ENCODE measurements at regions not wholly inside any gene's neighbourhood (a gene's known extent, or its start where the extent isn't known, plus 50 kb on each side); places are given as distances from the start of the nearest gene placed in this dataset.

DNA sequence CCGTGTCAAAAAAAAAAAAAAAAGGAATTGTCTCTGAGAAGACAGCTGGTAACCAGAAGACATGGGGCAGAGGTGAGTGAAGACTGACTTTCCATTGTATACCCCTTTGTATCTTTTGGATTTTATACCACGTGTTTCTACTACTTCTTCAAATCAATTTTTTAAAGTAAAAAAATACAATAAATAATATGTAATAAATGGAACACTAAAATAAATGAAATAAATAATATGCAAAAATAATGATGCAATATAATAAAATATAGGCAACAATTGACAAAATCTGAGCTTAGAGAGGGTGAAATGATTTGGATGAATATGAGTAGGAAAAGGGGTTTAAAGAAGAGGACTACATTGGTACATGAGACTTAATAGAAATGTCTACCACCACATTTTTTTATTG is 155.8 kb downstream of the IL15 start:
- Histone ChIP-seq H3K4me1 (ENCODE audit: control insufficient read depth in 1 of 2, insufficient read depth in 2 of 2, low read length in 2 of 2) (no peaks in the 10 kb centered on the region), H3K79me2 (ENCODE audit: insufficient read depth, low read length) (no peaks in the 10 kb centered on the region), H3K9me2 (ENCODE audit: insufficient read depth) (no peaks in the 10 kb centered on the region), H3K9me3 (ENCODE audit: control insufficient read depth in 1 of 2, insufficient read depth in 1 of 2, low read depth in 1 of 2, low read length in 2 of 2) (no peaks in the 10 kb centered on the region), H3K4me2 (ENCODE audit: low read length) (no peak overlapping the region), H3K4me3 (replicated peaks in 1 of 2; ENCODE audit: low read depth in 1 of 2, low read length in 2 of 2) (no peak overlapping the region), H2AFZ (ENCODE audit: low read depth, low read length, poor library complexity, severe bottlenecking) (no peak overlapping the region), H3K27ac (ENCODE audit: low read depth, low read length) (no peak overlapping the region), H3K36me3 (ENCODE audit: control insufficient read depth in 1 of 2, insufficient read depth in 2 of 2, low read length in 2 of 2) (no peaks in the 10 kb centered on the region), H4K20me1 (ENCODE audit: insufficient read depth) (no peaks in the 10 kb centered on the region), H3K9ac (ENCODE audit: low read length) (no peak overlapping the region), H3K27me3 (ENCODE audit: insufficient read depth, low read length) (no peaks in the 10 kb centered on the region)
- RAD21 ChIA-PET (ENCODE audit: low non-redundant PET in 1 of 2, low total read pairs in 2 of 2, uncharacterized antibody in 2 of 2, unreplicated experiment in 2 of 2): no interaction called here
- TF ChIP-seq CBX3 (IDR thresholded peaks at IDR 0.05; ENCODE audit: low read depth) (no peak), POLR2AphosphoS5 (IDR thresholded peaks at IDR 0.05; ENCODE audit: low read depth, low read length) (no peak), TCF7L2 (IDR thresholded peaks at IDR 0.05; ENCODE audit: borderline replicate concordance, extremely low read depth, insufficient read depth, insufficient read length) (no peak), ELF1 (IDR thresholded peaks at IDR 0.05; ENCODE audit: borderline replicate concordance, low read depth) (no peak)
- TF ChIP-seq, protein P1, sequence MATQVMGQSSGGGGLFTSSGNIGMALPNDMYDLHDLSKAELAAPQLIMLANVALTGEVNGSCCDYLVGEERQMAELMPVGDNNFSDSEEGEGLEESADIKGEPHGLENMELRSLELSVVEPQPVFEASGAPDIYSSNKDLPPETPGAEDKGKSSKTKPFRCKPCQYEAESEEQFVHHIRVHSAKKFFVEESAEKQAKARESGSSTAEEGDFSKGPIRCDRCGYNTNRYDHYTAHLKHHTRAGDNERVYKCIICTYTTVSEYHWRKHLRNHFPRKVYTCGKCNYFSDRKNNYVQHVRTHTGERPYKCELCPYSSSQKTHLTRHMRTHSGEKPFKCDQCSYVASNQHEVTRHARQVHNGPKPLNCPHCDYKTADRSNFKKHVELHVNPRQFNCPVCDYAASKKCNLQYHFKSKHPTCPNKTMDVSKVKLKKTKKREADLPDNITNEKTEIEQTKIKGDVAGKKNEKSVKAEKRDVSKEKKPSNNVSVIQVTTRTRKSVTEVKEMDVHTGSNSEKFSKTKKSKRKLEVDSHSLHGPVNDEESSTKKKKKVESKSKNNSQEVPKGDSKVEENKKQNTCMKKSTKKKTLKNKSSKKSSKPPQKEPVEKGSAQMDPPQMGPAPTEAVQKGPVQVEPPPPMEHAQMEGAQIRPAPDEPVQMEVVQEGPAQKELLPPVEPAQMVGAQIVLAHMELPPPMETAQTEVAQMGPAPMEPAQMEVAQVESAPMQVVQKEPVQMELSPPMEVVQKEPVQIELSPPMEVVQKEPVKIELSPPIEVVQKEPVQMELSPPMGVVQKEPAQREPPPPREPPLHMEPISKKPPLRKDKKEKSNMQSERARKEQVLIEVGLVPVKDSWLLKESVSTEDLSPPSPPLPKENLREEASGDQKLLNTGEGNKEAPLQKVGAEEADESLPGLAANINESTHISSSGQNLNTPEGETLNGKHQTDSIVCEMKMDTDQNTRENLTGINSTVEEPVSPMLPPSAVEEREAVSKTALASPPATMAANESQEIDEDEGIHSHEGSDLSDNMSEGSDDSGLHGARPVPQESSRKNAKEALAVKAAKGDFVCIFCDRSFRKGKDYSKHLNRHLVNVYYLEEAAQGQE (IDR thresholded peaks at IDR 0.05; ENCODE audit: low read depth): no peak
- POLR2A ChIA-PET: no interaction called here
- DNase-seq (ENCODE audit: low read depth, low spot score) (no peak), ATAC-seq (no peak)
- BruUV-seq (replicated peaks): no TSS peak
- intact Hi-C loops (cut with micrococcal nuclease): no loop called here
- CTCF ChIA-PET: no interaction called here

DNA sequence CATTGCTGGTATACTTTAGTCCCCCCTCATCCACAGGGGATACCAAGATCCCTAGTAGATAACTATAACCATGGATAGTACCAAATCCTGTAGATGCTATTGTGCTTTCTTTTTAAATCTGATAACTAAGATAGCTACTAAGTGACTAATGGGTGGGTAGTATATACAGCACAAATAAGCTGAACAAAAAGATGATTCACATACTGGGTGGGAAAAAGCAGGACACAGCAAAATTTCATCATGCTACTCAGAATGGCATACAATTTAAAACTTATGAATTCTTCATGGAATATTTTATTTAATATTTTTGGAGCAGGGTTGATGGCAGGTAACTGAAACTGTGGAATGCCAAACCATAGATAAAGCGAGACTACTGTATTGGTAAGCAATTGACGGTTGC is 161.6 kb downstream of the IL15 start:
- DNase-seq (ENCODE audit: low read depth, low spot score) (no peak), ATAC-seq (no peak)
- H3K27me3 ChIP-seq (ENCODE audit: insufficient read depth, low read length): no peaks in the 10 kb centered on the region
- ChIA-PET CTCF (no interaction called here), POLR2A (no interaction called here), RAD21 (ENCODE audit: low non-redundant PET in 1 of 2, low total read pairs in 2 of 2, uncharacterized antibody in 2 of 2, unreplicated experiment in 2 of 2) (no interaction called here)
- TF ChIP-seq, protein P2, sequence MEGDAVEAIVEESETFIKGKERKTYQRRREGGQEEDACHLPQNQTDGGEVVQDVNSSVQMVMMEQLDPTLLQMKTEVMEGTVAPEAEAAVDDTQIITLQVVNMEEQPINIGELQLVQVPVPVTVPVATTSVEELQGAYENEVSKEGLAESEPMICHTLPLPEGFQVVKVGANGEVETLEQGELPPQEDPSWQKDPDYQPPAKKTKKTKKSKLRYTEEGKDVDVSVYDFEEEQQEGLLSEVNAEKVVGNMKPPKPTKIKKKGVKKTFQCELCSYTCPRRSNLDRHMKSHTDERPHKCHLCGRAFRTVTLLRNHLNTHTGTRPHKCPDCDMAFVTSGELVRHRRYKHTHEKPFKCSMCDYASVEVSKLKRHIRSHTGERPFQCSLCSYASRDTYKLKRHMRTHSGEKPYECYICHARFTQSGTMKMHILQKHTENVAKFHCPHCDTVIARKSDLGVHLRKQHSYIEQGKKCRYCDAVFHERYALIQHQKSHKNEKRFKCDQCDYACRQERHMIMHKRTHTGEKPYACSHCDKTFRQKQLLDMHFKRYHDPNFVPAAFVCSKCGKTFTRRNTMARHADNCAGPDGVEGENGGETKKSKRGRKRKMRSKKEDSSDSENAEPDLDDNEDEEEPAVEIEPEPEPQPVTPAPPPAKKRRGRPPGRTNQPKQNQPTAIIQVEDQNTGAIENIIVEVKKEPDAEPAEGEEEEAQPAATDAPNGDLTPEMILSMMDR (IDR thresholded peaks at IDR 0.05 in 2 of 3, conservative IDR thresholded peaks at IDR 0.05 in 1 of 3; ENCODE audit: borderline replicate concordance in 1 of 3, insufficient read depth in 1 of 3, low read depth in 2 of 3, low read length in 2 of 3): no peak
- TF ChIP-seq SP1 (IDR thresholded peaks at IDR 0.05; ENCODE audit: low read depth): no peak
- TF ChIP-seq, protein P3, sequence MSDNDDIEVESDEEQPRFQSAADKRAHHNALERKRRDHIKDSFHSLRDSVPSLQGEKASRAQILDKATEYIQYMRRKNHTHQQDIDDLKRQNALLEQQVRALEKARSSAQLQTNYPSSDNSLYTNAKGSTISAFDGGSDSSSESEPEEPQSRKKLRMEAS (IDR thresholded peaks at IDR 0.05): no peak
- no peak overlapping the region for H3K4me3 ChIP-seq (replicated peaks in 1 of 2; ENCODE audit: low read depth in 1 of 2, low read length in 2 of 2)
- H3K36me3 ChIP-seq (ENCODE audit: control insufficient read depth in 1 of 2, insufficient read depth in 2 of 2, low read length in 2 of 2): no peaks in the 10 kb centered on the region
- H3K9ac ChIP-seq (ENCODE audit: low read length): no peak overlapping the region
- no peak overlapping the region for H2AFZ ChIP-seq (ENCODE audit: low read depth, low read length, poor library complexity, severe bottlenecking)
- H3K9me2 ChIP-seq (ENCODE audit: insufficient read depth): no peaks in the 10 kb centered on the region
- no peak overlapping the region for H3K27ac ChIP-seq (ENCODE audit: low read depth, low read length)
- H3K79me2 ChIP-seq (ENCODE audit: insufficient read depth, low read length): no peaks in the 10 kb centered on the region
- BruUV-seq (replicated peaks): no TSS peak
- no peaks in the 10 kb centered on the region for H3K9me3 ChIP-seq (ENCODE audit: control insufficient read depth in 1 of 2, insufficient read depth in 1 of 2, low read depth in 1 of 2, low read length in 2 of 2)
- no peak overlapping the region for H3K4me2 ChIP-seq (ENCODE audit: low read length)
- H4K20me1 ChIP-seq (ENCODE audit: insufficient read depth): no peaks in the 10 kb centered on the region
- intact Hi-C loops (cut with micrococcal nuclease): no loop called here
- no peaks in the 10 kb centered on the region for H3K4me1 ChIP-seq (ENCODE audit: control insufficient read depth in 1 of 2, insufficient read depth in 2 of 2, low read length in 2 of 2)
